WTC11 (cell line): ENCODE measurements at regions not wholly inside any gene's neighbourhood (a gene's known extent, or its start where the extent isn't known, plus 50 kb on each side); places are given as distances from the start of the nearest gene placed in this dataset.

ENCODE experiments used
- ATAC-seq: fragments of 200-7000 bp; cut with Tn5 transposase; 2 replicates; pipeline ENCODE4 v1.10.0; 2021; ENCODE audit warnings: mild to moderate bottlenecking, moderate library complexity
- CTCF ChIA-PET: fragments of 300-600 bp; sonication (Branson Sonifier 250); formaldehyde crosslinking; loops from one replicate; lab custom pipeline; 2021; ENCODE audit warnings: antibody characterized with exemption; lab: Charles Lee
- POLR2A ChIA-PET: fragments of 350-600 bp; sonication (Branson Sonifier 250); formaldehyde crosslinking; loops from one replicate; lab custom pipeline; 2021; ENCODE audit warnings: antibody characterized with exemption; lab: Charles Lee
- DNase-seq: peaks from one replicate; pipeline ENCODE4 v3.0.0; 2021; ENCODE audit warnings: low spot score
- H3K27ac Mint-ChIP-seq: 2 replicates; pipeline ENCODE4 v1.8.0; 2021; ENCODE audit warnings: mixed read lengths
- H3K27me3 Mint-ChIP-seq: 2 replicates; pipeline ENCODE4 v1.8.0; 2021; ENCODE audit warnings: low read depth, mild to moderate bottlenecking, moderate library complexity, mixed read lengths
- H3K36me3 Mint-ChIP-seq: 2 replicates; pipeline ENCODE4 v1.8.0; 2021; ENCODE audit warnings: mixed read lengths
- H3K4me1 Mint-ChIP-seq: 2 replicates; pipeline ENCODE4 v1.8.0; 2022; ENCODE audit warnings: mixed read lengths
- H3K4me3 Mint-ChIP-seq: 2 replicates; pipeline ENCODE4 v1.8.0; 2021; ENCODE audit warnings: mild to moderate bottlenecking, moderate library complexity, mixed read lengths
- H3K9me3 Mint-ChIP-seq: 2 replicates; pipeline ENCODE4 v1.8.0; 2021; ENCODE audit warnings: mixed read lengths
- ATF1 ChIP-seq: sonication (generic); formaldehyde crosslinking; IDR thresholded peaks from 2 replicates; pipeline ENCODE4 v1.8.1; 2023; ENCODE audit warnings: mild to moderate bottlenecking, moderate library complexity, missing genetic modification reagents
- E2F4 ChIP-seq: sonication (generic); formaldehyde crosslinking; IDR thresholded peaks from 2 replicates; pipeline ENCODE4 v1.8.1; 2022; ENCODE audit warnings: low read depth, mild to moderate bottlenecking, moderate library complexity, missing genetic modification reagents, borderline replicate concordance
- E2F5 ChIP-seq: sonication (generic); formaldehyde crosslinking; IDR thresholded peaks from 2 replicates; pipeline ENCODE4 v1.8.1; 2022; ENCODE audit warnings: mild to moderate bottlenecking, moderate library complexity, missing genetic modification reagents
- ERG ChIP-seq: fragments of 250-450 bp; sonication (Bioruptor Pico); IDR thresholded peaks from 2 replicates; pipeline ENCODE4 v1.8.0; 2021; ENCODE audit warnings: mild to moderate bottlenecking
- ETV6 ChIP-seq: sonication (generic); formaldehyde crosslinking; IDR thresholded peaks from 2 replicates; pipeline ENCODE4 v1.8.1; 2022; ENCODE audit warnings: mild to moderate bottlenecking, missing genetic modification reagents
- FOXK1 ChIP-seq: sonication (generic); formaldehyde crosslinking; IDR thresholded peaks from 2 replicates; pipeline ENCODE4 v1.8.0; 2022; ENCODE audit warnings: mild to moderate bottlenecking, moderate library complexity, missing genetic modification reagents
- GABPB1 ChIP-seq: sonication (generic); formaldehyde crosslinking; IDR thresholded peaks from 2 replicates; pipeline ENCODE4 v1.8.1; 2023; ENCODE audit warnings: mild to moderate bottlenecking, missing genetic modification reagents
- GRHL2 ChIP-seq: fragments of 250-450 bp; sonication (Bioruptor Pico); IDR thresholded peaks from 2 replicates; pipeline ENCODE4 v1.8.0; 2022; ENCODE audit warnings: mild to moderate bottlenecking, moderate library complexity; ENCODE audit not compliant: insufficient replicate concordance, severe bottlenecking
- GTF2I ChIP-seq: fragments of 250-450 bp; sonication (Bioruptor Pico); conservative IDR thresholded peaks from 2 replicates; pipeline ENCODE4 v1.4.0; 2021; ENCODE audit warnings: mild to moderate bottlenecking
- HMGA2 ChIP-seq: fragments of 250-450 bp; sonication (Bioruptor Pico); IDR thresholded peaks from 2 replicates; pipeline ENCODE4 v1.4.0; 2021; ENCODE audit warnings: mild to moderate bottlenecking, moderate library complexity
- IRF2 ChIP-seq: sonication (generic); formaldehyde crosslinking; IDR thresholded peaks from 2 replicates; pipeline ENCODE4 v1.8.0; 2022; ENCODE audit warnings: low read depth, missing genetic modification reagents, borderline replicate concordance
- JAZF1 ChIP-seq: fragments of 250-450 bp; sonication (Bioruptor Pico); IDR thresholded peaks from 2 replicates; pipeline ENCODE4 v1.9.0; 2021; ENCODE audit warnings: moderate library complexity, mild to moderate bottlenecking, inconsistent platforms
- MYBL2 ChIP-seq: sonication (generic); formaldehyde crosslinking; IDR thresholded peaks from 2 replicates; pipeline ENCODE4 v1.8.1; 2023; ENCODE audit warnings: mild to moderate bottlenecking, moderate library complexity, missing genetic modification reagents
- NFATC4 ChIP-seq: fragments of 250-450 bp; sonication (Bioruptor Pico); IDR thresholded peaks from 2 replicates; pipeline ENCODE4 v1.9.0; 2021; ENCODE audit warnings: mild to moderate bottlenecking
- NFYB ChIP-seq: sonication (generic); formaldehyde crosslinking; conservative IDR thresholded peaks from 2 replicates; pipeline ENCODE4 v1.8.0; 2022; ENCODE audit warnings: low read depth, missing genetic modification reagents
- NR1H2 ChIP-seq: sonication (generic); formaldehyde crosslinking; IDR thresholded peaks from 2 replicates; pipeline ENCODE4 v1.9.0; 2021; ENCODE audit warnings: mild to moderate bottlenecking, moderate library complexity, missing genetic modification reagents
- PREB ChIP-seq: sonication (generic); formaldehyde crosslinking; IDR thresholded peaks from 2 replicates; pipeline ENCODE4 v1.8.1; 2022; ENCODE audit warnings: mild to moderate bottlenecking, missing genetic modification reagents, moderate library complexity, borderline replicate concordance
- RORB ChIP-seq: fragments of 250-450 bp; sonication (Bioruptor Pico); IDR thresholded peaks from 2 replicates; pipeline ENCODE4 v1.9.0; 2021; ENCODE audit warnings: mild to moderate bottlenecking
- SOX15 ChIP-seq: fragments of 250-450 bp; sonication (Bioruptor Pico); IDR thresholded peaks from 2 replicates; pipeline ENCODE4 v1.9.0; 2021; ENCODE audit warnings: mild to moderate bottlenecking
- ZNF317 ChIP-seq: sonication (generic); formaldehyde crosslinking; IDR thresholded peaks from 2 replicates; pipeline ENCODE4 v1.8.1; 2023; ENCODE audit warnings: low read depth, mild to moderate bottlenecking, moderate library complexity, missing genetic modification reagents, borderline replicate concordance
- ZNF423 ChIP-seq: fragments of 250-450 bp; sonication (Bioruptor Pico); IDR thresholded peaks from 2 replicates; pipeline ENCODE4 v2.1.2; 2022; ENCODE audit warnings: mild to moderate bottlenecking, moderate library complexity
- ZNF532 ChIP-seq: fragments of 250-450 bp; sonication (Bioruptor Pico); IDR thresholded peaks from 2 replicates; pipeline ENCODE4 v1.9.0; 2021; ENCODE audit warnings: mild to moderate bottlenecking, borderline replicate concordance
- ZSCAN18 ChIP-seq: fragments of 250-450 bp; sonication (Bioruptor Pico); IDR thresholded peaks from 2 replicates; pipeline ENCODE4 v2.1.2; 2022; ENCODE audit warnings: mild to moderate bottlenecking, moderate library complexity

GRCh38 chr10:33478089-33478674, 143.7 kb upstream of the NRP1 start:
- ATAC-seq (no peak), DNase-seq (no peak)
- ChIA-PET POLR2A (no interaction called here), CTCF (no interaction called here)
- peaks cover 41% of the 10 kb centered on the region for H3K9me3 Mint-ChIP-seq
- H3K27ac Mint-ChIP-seq = no peak overlapping the region
- peaks cover 17% of the 10 kb centered on the region for H3K4me1 Mint-ChIP-seq
- no peak overlapping the region for H3K4me3 Mint-ChIP-seq
- peaks cover 20% of the 10 kb centered on the region for H3K36me3 Mint-ChIP-seq
- H3K27me3 Mint-ChIP-seq = peaks cover 2% of the 10 kb centered on the region; the same call in 1 of the 2 replicates
- TF ChIP-seq NR1H2 (CRISPR knock-in tag) (no peak), E2F5 (CRISPR knock-in tag) (no peak), ZNF532 (CRISPR knock-in tag) (no peak), JAZF1 (CRISPR knock-in tag) (no peak), IRF2 (CRISPR knock-in tag) (no peak), MYBL2 (CRISPR knock-in tag) (no peak), ATF1 (no peak)

GRCh38 chr10:33477291-33478088, 143.0 kb upstream of the NRP1 start:
- peaks cover 2% of the 10 kb centered on the region; the same call in 1 of the 2 replicates for H3K27me3 Mint-ChIP-seq
- CTCF ChIA-PET = no interaction called here
- no peak for ATAC-seq

More at GRCh38 chr10:33477291-33478088, 143.0 kb upstream of the NRP1 start:
- DNase-seq = no peak
- peaks cover 10% of the 10 kb centered on the region for H3K4me1 Mint-ChIP-seq
- peaks cover 20% of the 10 kb centered on the region for H3K36me3 Mint-ChIP-seq
- peaks cover 43% of the 10 kb centered on the region for H3K9me3 Mint-ChIP-seq
- no peak for TF ChIP-seq ERG (CRISPR knock-in tag)
- TF ChIP-seq NFYB (CRISPR knock-in tag) = no peak
- no peak for TF ChIP-seq HMGA2 (CRISPR knock-in tag)
- TF ChIP-seq GRHL2 (CRISPR knock-in tag) = no peak
- TF ChIP-seq ZNF423 (CRISPR knock-in tag) = no peak
- TF ChIP-seq ETV6 = no peak
- no peak for TF ChIP-seq GTF2I
- TF ChIP-seq ZSCAN18 (CRISPR knock-in tag) = no peak
- TF ChIP-seq NFATC4 (CRISPR knock-in tag) = no peak
- TF ChIP-seq GABPB1 (CRISPR knock-in tag) = no peak
- no peak for TF ChIP-seq FOXK1
- TF ChIP-seq SOX15 = no peak
- no peak for TF ChIP-seq ZNF317 (CRISPR knock-in tag)
- TF ChIP-seq E2F4 (CRISPR knock-in tag) = no peak
- no peak for TF ChIP-seq RORB (CRISPR knock-in tag)
- no peak for TF ChIP-seq PREB
- no peak overlapping the region for H3K4me3 Mint-ChIP-seq
- POLR2A ChIA-PET = no interaction called here
- peak overlapping the region; percentile 33; the same call in 1 of the 2 replicates for H3K27ac Mint-ChIP-seq
